Breast epithelium (tissue), 4 donors: ENCODE measurements at regions not wholly inside any gene's neighbourhood (a gene's known extent, or its start where the extent isn't known, plus 50 kb on each side); places are given as distances from the start of the nearest gene placed in this dataset.

Source experiments
- DNase-seq, 2 donors: peaks; one replicate each; pipeline ENCODE4 v3.0.0-alpha.2; 2019; ENCODE audit warnings: low spot score in 2 of 2
- H3K27ac ChIP-seq, 2 donors: fragments of 200-600 bp; sonication (generic) in 1 of 2; one replicate each; pipeline ENCODE4 v1.5.1; 2016 to 2019; ENCODE audit warnings: mild to moderate bottlenecking in 1 of 2
- H3K27me3 ChIP-seq, 2 donors: fragments of 200-600 bp; sonication (generic) in 1 of 2; one replicate each; pipeline versions ENCODE4 v1.5.1 to v1.6.0; 2017 to 2019; ENCODE audit warnings: control low read depth in 1 of 2, mild to moderate bottlenecking in 1 of 2
- H3K36me3 ChIP-seq: fragments of 200-600 bp; one replicate; pipeline ENCODE4 v1.5.1; 2019
- H3K4me1 ChIP-seq, 2 donors: fragments of 200-600 bp; sonication (generic); one replicate each; pipeline ENCODE4 v1.5.1; 2016 to 2019; ENCODE audit warnings: control low read depth in 1 of 2
- H3K4me3 ChIP-seq, 3 donors: fragments of 200-600 bp; sonication (generic); 1 replicate in 2 of 3; 2 replicates in 1 of 3; pipeline ENCODE4 v1.5.1; 2016 to 2019; ENCODE audit warnings: mild to moderate bottlenecking in 3 of 3, moderate library complexity in 2 of 3
- H3K9me3 ChIP-seq, 2 donors: fragments of 200-600 bp; sonication (generic) in 1 of 2; one replicate each; pipeline ENCODE4 v1.5.1; 2016 to 2019; ENCODE audit warnings: control low read depth in 1 of 2
- CTCF ChIP-seq, 3 donors: fragments of 450-650 bp; IDR thresholded peaks; one replicate each; pipeline ENCODE4 v1.5.1; 2016 to 2017; ENCODE audit warnings: antibody characterized with exemption in 3 of 3, mild to moderate bottlenecking in 3 of 3, moderate library complexity in 3 of 3
- POLR2A ChIP-seq: fragments of 450-650 bp; IDR thresholded peaks from one replicate; pipeline ENCODE4 v1.6.1; 2016; ENCODE audit warnings: antibody characterized with exemption, mild to moderate bottlenecking, moderate library complexity
- POLR2AphosphoS5 ChIP-seq, 3 donors: sonication (generic); formaldehyde crosslinking; IDR thresholded peaks; one replicate each; pipeline ENCODE4 v1.6.1; 2017; ENCODE audit warnings: antibody characterized with exemption in 3 of 3
- intact Hi-C: fragments of 100-400 bp; cut with DNase I; formaldehyde crosslinking; loops from one replicate; pipeline ENCODE4 v1.15.1; 2023; ENCODE audit warnings: low total_unique reads

GRCh38 chr16:48820379-48820778 is 210.4 kb upstream of the N4BP1 start:
- no peaks in the 10 kb centered on the region for H3K4me1 ChIP-seq
- peaks cover 0 to 6% of the 10 kb centered on the region in 2 donors for H3K27me3 ChIP-seq
- no peak overlapping the region for H3K27ac ChIP-seq
- TF ChIP-seq POLR2AphosphoS5 (IDR thresholded peaks at IDR 0.05): no peak
- no peaks in the 10 kb centered on the region for H3K9me3 ChIP-seq
- H3K36me3 ChIP-seq: no peaks in the 10 kb centered on the region
- intact Hi-C loops: no loop called here
- no peak overlapping the region for H3K4me3 ChIP-seq
- no peak for DNase-seq

- Histone ChIP-seq H3K4me3 (no peak overlapping the region), H3K9me3 (no peaks in the 10 kb centered on the region), H3K36me3 (no peaks in the 10 kb centered on the region), H3K4me1 (no peaks in the 10 kb centered on the region), H3K27ac (no peak overlapping the region), H3K27me3 (peaks cover 0 to 4% of the 10 kb centered on the region in 2 donors)
- DNase-seq: no peak
- no peak for TF ChIP-seq CTCF (IDR thresholded peaks at IDR 0.05)
- no peak for TF ChIP-seq POLR2AphosphoS5 (IDR thresholded peaks at IDR 0.05)
- no peak for TF ChIP-seq POLR2A
- intact Hi-C loops: no loop called here
Measured at GRCh38 chr16:48818257-48818656, 208.3 kb upstream of the N4BP1 start.

GRCh38 chr16:48817032-48817431 is 207.1 kb upstream of the N4BP1 start:
- TF ChIP-seq POLR2A (no peak), POLR2AphosphoS5 (IDR thresholded peaks at IDR 0.05) (no peak), CTCF (IDR thresholded peaks at IDR 0.05) (no peak)
- H3K4me1 ChIP-seq: no peaks in the 10 kb centered on the region
- H3K4me3 ChIP-seq: no peak overlapping the region

GRCh38 chr16:48816393-48816792 is 206.4 kb upstream of the N4BP1 start:
- intact Hi-C loops: no loop called here
- no peak for TF ChIP-seq POLR2A
- TF ChIP-seq CTCF (IDR thresholded peaks at IDR 0.05): no peak
- no peak for TF ChIP-seq POLR2AphosphoS5 (IDR thresholded peaks at IDR 0.05)

More at GRCh38 chr16:48817032-48817431, 207.1 kb upstream of the N4BP1 start:
- Histone ChIP-seq H3K9me3 (no peaks in the 10 kb centered on the region), H3K36me3 (no peaks in the 10 kb centered on the region), H3K27ac (no peak overlapping the region), H3K27me3 (peaks cover 0 to 11% of the 10 kb centered on the region in 2 donors)
- intact Hi-C loops: no loop called here
- no peak for DNase-seq

GRCh38 chr16:48814994-48815393 is 205.0 kb upstream of the N4BP1 start:
- Histone ChIP-seq H3K36me3 (no peaks in the 10 kb centered on the region), H3K27me3 (peaks cover 7 to 30% of the 10 kb centered on the region in 2 donors), H3K4me3 (no peak overlapping the region), H3K4me1 (no peaks in the 10 kb centered on the region), H3K9me3 (no peaks in the 10 kb centered on the region), H3K27ac (no peak overlapping the region)
- TF ChIP-seq POLR2A (no peak), CTCF (IDR thresholded peaks at IDR 0.05) (no peak), POLR2AphosphoS5 (IDR thresholded peaks at IDR 0.05) (no peak)
- intact Hi-C loops: loop anchor here (5.0 kb wide), 1 partner anchor 337 kb away; no protein-coding TSS in a partner anchor
- no peak for DNase-seq

More at GRCh38 chr16:48816393-48816792, 206.4 kb upstream of the N4BP1 start:
- Histone ChIP-seq H3K36me3 (no peaks in the 10 kb centered on the region), H3K4me3 (no peak overlapping the region), H3K27me3 (peaks cover 0 to 16% of the 10 kb centered on the region in 2 donors), H3K27ac (no peak overlapping the region), H3K4me1 (no peaks in the 10 kb centered on the region), H3K9me3 (no peaks in the 10 kb centered on the region)
- no peak for DNase-seq

- H3K27me3 ChIP-seq: peaks cover 7 to 36% of the 10 kb centered on the region in 2 donors
- DNase-seq: no peak
Measured at GRCh38 chr16:48813485-48813884, 203.5 kb upstream of the N4BP1 start.

More at GRCh38 chr16:48813485-48813884, 203.5 kb upstream of the N4BP1 start:
- Histone ChIP-seq H3K4me1 (no peaks in the 10 kb centered on the region), H3K9me3 (no peaks in the 10 kb centered on the region), H3K36me3 (no peaks in the 10 kb centered on the region), H3K4me3 (no peak overlapping the region), H3K27ac (no peak overlapping the region)
- intact Hi-C loops: loop anchor here (5.0 kb wide), 1 partner anchor 339 kb away; no protein-coding TSS in a partner anchor
- TF ChIP-seq POLR2A (no peak), POLR2AphosphoS5 (IDR thresholded peaks at IDR 0.05) (no peak), CTCF (IDR thresholded peaks at IDR 0.05) (no peak)
